ENCODE measurements at regions not wholly inside any gene's neighbourhood (a gene's known extent, or its start where the extent isn't known, plus 50 kb on each side); places are given as distances from the start of the nearest gene placed in this dataset.
A peak's percentile ranks its signal among the peaks of the same experiment; 100 is the strongest.

DNA sequence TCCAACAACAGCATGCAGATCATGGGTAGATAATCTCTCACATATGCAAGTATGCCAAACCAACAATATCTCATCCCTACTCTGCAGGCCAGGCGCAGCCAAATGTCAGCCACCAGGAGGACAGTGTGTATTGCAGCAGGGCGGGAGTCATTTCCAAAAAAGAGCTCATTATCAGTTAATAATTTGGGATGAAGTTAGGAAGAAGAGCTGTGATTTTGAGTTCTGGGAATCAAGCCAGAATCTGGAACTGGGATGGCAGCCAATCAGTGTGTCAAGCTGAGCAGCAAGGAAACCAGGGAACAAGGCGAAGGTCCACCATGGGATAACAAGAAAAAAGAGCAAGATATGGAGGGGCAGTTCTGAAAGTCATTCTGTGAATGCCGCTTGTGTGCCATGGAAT is 88.2 kb upstream of the CAMK2D start:
- Histone ChIP-seq H3K36me3 (no peaks in the 10 kb centered on the region), H3K9me3 (no peaks in the 10 kb centered on the region), H3K27me3 (no peaks in the 10 kb centered on the region), H3K4me3 (no peak overlapping the region), H3K27ac (no peak overlapping the region), H3K4me1 (no peaks in the 10 kb centered on the region)
- intact Hi-C loops (cut with DNase I) = no loop called here
- no peak for FAIRE-seq
- TF ChIP-seq, protein P1, sequence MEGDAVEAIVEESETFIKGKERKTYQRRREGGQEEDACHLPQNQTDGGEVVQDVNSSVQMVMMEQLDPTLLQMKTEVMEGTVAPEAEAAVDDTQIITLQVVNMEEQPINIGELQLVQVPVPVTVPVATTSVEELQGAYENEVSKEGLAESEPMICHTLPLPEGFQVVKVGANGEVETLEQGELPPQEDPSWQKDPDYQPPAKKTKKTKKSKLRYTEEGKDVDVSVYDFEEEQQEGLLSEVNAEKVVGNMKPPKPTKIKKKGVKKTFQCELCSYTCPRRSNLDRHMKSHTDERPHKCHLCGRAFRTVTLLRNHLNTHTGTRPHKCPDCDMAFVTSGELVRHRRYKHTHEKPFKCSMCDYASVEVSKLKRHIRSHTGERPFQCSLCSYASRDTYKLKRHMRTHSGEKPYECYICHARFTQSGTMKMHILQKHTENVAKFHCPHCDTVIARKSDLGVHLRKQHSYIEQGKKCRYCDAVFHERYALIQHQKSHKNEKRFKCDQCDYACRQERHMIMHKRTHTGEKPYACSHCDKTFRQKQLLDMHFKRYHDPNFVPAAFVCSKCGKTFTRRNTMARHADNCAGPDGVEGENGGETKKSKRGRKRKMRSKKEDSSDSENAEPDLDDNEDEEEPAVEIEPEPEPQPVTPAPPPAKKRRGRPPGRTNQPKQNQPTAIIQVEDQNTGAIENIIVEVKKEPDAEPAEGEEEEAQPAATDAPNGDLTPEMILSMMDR (IDR thresholded peaks at IDR 0.05) = no peak
- DNase-seq = peak in 2 of 6 donors; percentile 13 to 15
- ATAC-seq = no peak
- 66 to 68% methylated on average over 4 of the region's 4 CpGs for WGBS, 2 donors

DNA sequence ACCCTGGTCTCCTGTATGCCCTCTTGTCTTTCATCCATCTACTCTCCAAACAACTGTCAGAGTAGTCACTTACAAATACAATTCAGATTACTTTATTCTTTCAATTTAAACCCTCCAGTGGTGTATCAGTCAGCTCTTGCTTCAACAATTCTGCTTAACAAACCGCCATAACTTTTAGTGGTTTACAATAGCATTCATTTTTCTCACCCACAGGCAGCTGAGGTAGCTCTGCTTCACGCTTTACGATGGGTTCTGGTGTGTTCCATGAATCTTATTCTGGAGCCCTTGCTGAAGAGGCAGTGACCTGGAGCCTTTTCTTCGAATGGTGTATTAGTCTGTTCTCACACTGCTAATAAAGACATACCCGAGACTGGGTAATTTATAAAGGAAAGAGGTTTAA is 86.2 kb upstream of the CAMK2D start:
- ATAC-seq (no peak), FAIRE-seq (no peak), DNase-seq (no peak)
- TF ChIP-seq, protein P1 (IDR thresholded peaks at IDR 0.05) = no peak
- no peak overlapping the region for H3K4me3 ChIP-seq
- H3K9me3 ChIP-seq = no peaks in the 10 kb centered on the region
- no peaks in the 10 kb centered on the region for H3K36me3 ChIP-seq
- intact Hi-C loops (cut with DNase I) = no loop called here
- H3K27me3 ChIP-seq = no peaks in the 10 kb centered on the region
- no peak overlapping the region for H3K27ac ChIP-seq
- 71 to 73% methylated on average over 5 of the region's 5 CpGs for WGBS, 2 donors
- H3K4me1 ChIP-seq = no peaks in the 10 kb centered on the region

DNA sequence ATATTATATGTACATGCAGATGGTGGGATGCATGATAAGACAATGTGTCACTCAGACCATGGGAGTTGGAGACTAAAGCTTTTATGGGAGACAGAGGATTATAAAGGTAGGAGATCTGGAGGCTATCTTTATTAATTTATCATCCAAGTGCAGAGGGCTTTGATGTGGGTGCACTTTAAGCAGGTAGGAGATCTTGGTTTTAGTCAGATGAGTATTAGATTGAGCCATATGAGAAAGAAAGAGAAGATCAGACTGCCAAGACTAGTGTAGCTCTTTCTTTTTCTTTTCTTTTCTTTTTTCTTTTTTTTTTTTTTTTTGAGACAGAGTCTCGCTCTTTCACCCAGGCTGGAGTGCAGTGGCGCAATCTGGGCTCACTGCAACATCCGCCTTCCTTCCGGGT is 84.9 kb upstream of the CAMK2D start:
- Histone ChIP-seq H3K9me3 (no peaks in the 10 kb centered on the region), H3K4me3 (no peak overlapping the region), H3K27ac (no peak overlapping the region), H3K36me3 (no peaks in the 10 kb centered on the region), H3K4me1 (no peaks in the 10 kb centered on the region), H3K27me3 (no peaks in the 10 kb centered on the region)
- intact Hi-C loops (cut with DNase I) = no loop called here
- TF ChIP-seq, protein P1 (IDR thresholded peaks at IDR 0.05) = no peak
- DNase-seq = no peak
- no peak for ATAC-seq
- no peak for FAIRE-seq
- WGBS, 2 donors = 90 to 94% methylated on average over 4 of the region's 4 CpGs

DNA sequence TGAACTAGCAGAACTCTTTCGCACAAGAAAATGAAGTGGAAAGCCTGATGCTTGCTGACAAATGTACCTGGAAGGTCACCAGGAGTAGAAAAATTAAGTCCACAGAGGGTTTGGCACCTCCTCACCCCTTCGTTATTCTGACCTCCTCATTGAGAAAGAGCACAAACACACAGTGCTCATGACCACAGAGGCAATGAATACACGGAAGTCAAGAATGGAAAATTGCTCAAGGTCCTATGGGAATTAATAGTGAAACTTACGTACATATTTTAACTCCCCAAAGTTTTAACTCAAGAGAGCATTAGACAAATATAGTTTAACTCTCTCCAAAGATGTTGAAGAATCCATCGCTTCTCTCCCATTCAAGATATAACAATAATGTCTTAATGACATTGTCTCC is 83.6 kb upstream of the CAMK2D start:
- no peaks in the 10 kb centered on the region for H3K4me1 ChIP-seq
- TF ChIP-seq, protein P1 (IDR thresholded peaks at IDR 0.05) = no peak
- no peak overlapping the region for H3K27ac ChIP-seq
- ATAC-seq (no peak), DNase-seq (no peak), FAIRE-seq (no peak)
- H3K4me3 ChIP-seq = no peak overlapping the region
- H3K9me3 ChIP-seq = no peaks in the 10 kb centered on the region
- intact Hi-C loops (cut with DNase I) = no loop called here
- 72 to 86% methylated on average over 5 of the region's 5 CpGs for WGBS, 2 donors
- no peaks in the 10 kb centered on the region for H3K36me3 ChIP-seq
- no peaks in the 10 kb centered on the region for H3K27me3 ChIP-seq

DNA sequence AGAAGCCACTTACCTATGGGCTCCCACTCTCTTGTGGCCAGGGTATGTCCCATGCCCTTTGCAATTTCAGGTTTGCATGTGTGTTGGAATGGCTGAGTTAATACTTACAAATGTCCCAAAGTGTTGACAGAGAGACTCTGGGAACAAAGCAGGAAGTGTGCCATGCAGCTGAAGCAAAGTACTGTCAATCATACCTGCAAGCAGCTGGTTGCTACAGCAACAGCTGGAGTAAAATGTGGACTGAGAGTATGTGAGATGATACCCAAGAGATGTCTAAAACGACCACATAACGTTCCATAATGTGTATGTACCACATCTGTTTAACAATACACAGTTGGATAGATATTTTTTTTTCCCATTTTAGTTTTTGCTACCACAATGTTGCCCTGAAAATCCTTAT is 82.8 kb upstream of the CAMK2D start:
- no peak overlapping the region for H3K27ac ChIP-seq
- FAIRE-seq (no peak), DNase-seq (no peak), ATAC-seq (no peak)
- intact Hi-C loops (cut with DNase I) = no loop called here
- TF ChIP-seq, protein P1 (IDR thresholded peaks at IDR 0.05) = no peak
- H3K4me1 ChIP-seq = no peaks in the 10 kb centered on the region
- no peaks in the 10 kb centered on the region for H3K9me3 ChIP-seq
- 44 to 50% methylated on average over 2 of the region's 2 CpGs for WGBS, 2 donors
- no peak overlapping the region for H3K4me3 ChIP-seq
- no peaks in the 10 kb centered on the region for H3K27me3 ChIP-seq
- no peaks in the 10 kb centered on the region for H3K36me3 ChIP-seq

All from pancreas (tissue), 10 donors.